ENCODE measurements at regions not wholly inside any gene's neighbourhood (a gene's known extent, or its start where the extent isn't known, plus 50 kb on each side); places are given as distances from the start of the nearest gene placed in this dataset.

GRCh38 chr3:94303897-94304296, 241.0 kb downstream of the NSUN3 start:
- Histone ChIP-seq H3K9me3 (ENCODE audit: control extremely low read depth in 1 of 3, control insufficient read depth in 2 of 3, insufficient read depth in 1 of 3, low read length in 2 of 3) (no peaks in the 10 kb centered on the region), H3K27me3 (replicated peaks in 1 of 4; ENCODE audit: control extremely low read depth in 1 of 4, control insufficient read depth in 3 of 4, insufficient read depth in 4 of 4, low read length in 3 of 4) (no peaks in the 10 kb centered on the region), H3K36me3 (replicated peaks in 1 of 2; ENCODE audit: control extremely low read depth in 1 of 2, control insufficient read depth in 1 of 2, extremely low read depth in 1 of 2, insufficient read depth in 2 of 2, low read length in 1 of 2) (no peaks in the 10 kb centered on the region), H3K4me3 (ENCODE audit: control extremely low read depth in 1 of 5, extremely low read depth in 1 of 5, insufficient read depth in 1 of 5, low read depth in 2 of 5, low read length in 4 of 5) (no peak overlapping the region), H3K9ac (ENCODE audit: low read length) (no peak overlapping the region), H3K4me2 (replicated peaks; ENCODE audit: low read depth, low read length, poor library complexity, severe bottlenecking) (no peak overlapping the region), H4K20me1 (ENCODE audit: control insufficient read depth, insufficient read depth, low read length, poor library complexity, severe bottlenecking) (no peaks in the 10 kb centered on the region), H3K27ac (ENCODE audit: low read length in 2 of 2) (no peak overlapping the region), H3K4me1 (ENCODE audit: control insufficient read depth in 2 of 2, insufficient read depth in 2 of 2, low read length in 2 of 2) (no peaks in the 10 kb centered on the region), H3K79me2 (ENCODE audit: control insufficient read depth, insufficient read depth, low read length) (no peaks in the 10 kb centered on the region), H2AFZ (ENCODE audit: insufficient read depth, low read depth, low read length, poor library complexity, severe bottlenecking) (no peak overlapping the region)
- Mint-ChIP-seq H3K27me3 (no peaks in the 10 kb centered on the region), H3K9me3 (ENCODE audit: insufficient read depth) (no peaks in the 10 kb centered on the region), H3K4me1 (no peaks in the 10 kb centered on the region), H3K4me3 (no peak overlapping the region), H3K27ac (no peak overlapping the region)
- WGBS (ENCODE audit: insufficient coverage), result 100% methylated on average over 2 of the region's 3 CpGs
- TF ChIP-seq CTCF (IDR thresholded peaks at IDR 0.05), result no peak
- TF ChIP-seq EZH2 (IDR thresholded peaks at IDR 0.05; ENCODE audit: borderline replicate concordance, insufficient read depth, low read depth, low read length, poor library complexity, severe bottlenecking), result no peak
- DNase-seq (no peak), ATAC-seq (ENCODE audit: low read depth) (no peak)
- intact Hi-C loops (cut with micrococcal nuclease), result no loop called here
- CTCF ChIA-PET, result no interaction called here
- POLR2A ChIA-PET, result no interaction called here

- DNase-seq, result no peak
- H3K27ac Mint-ChIP-seq, result no peak overlapping the region
Observed at GRCh38 chr3:94304954-94305353, 242.1 kb downstream of the NSUN3 start.

More at GRCh38 chr3:94304954-94305353, 242.1 kb downstream of the NSUN3 start:
- Histone ChIP-seq H2AFZ (ENCODE audit: insufficient read depth, low read depth, low read length, poor library complexity, severe bottlenecking) (no peak overlapping the region), H3K4me3 (ENCODE audit: control extremely low read depth in 1 of 5, extremely low read depth in 1 of 5, insufficient read depth in 1 of 5, low read depth in 2 of 5, low read length in 4 of 5) (no peak overlapping the region), H3K9me3 (ENCODE audit: control extremely low read depth in 1 of 3, control insufficient read depth in 2 of 3, insufficient read depth in 1 of 3, low read length in 2 of 3) (no peaks in the 10 kb centered on the region), H3K79me2 (ENCODE audit: control insufficient read depth, insufficient read depth, low read length) (no peaks in the 10 kb centered on the region), H3K4me1 (ENCODE audit: control insufficient read depth in 2 of 2, insufficient read depth in 2 of 2, low read length in 2 of 2) (no peaks in the 10 kb centered on the region), H4K20me1 (ENCODE audit: control insufficient read depth, insufficient read depth, low read length, poor library complexity, severe bottlenecking) (no peaks in the 10 kb centered on the region), H3K27ac (ENCODE audit: low read length in 2 of 2) (no peak overlapping the region), H3K4me2 (replicated peaks; ENCODE audit: low read depth, low read length, poor library complexity, severe bottlenecking) (no peak overlapping the region), H3K9ac (ENCODE audit: low read length) (no peak overlapping the region), H3K36me3 (replicated peaks in 1 of 2; ENCODE audit: control extremely low read depth in 1 of 2, control insufficient read depth in 1 of 2, extremely low read depth in 1 of 2, insufficient read depth in 2 of 2, low read length in 1 of 2) (no peaks in the 10 kb centered on the region), H3K27me3 (replicated peaks in 1 of 4; ENCODE audit: control extremely low read depth in 1 of 4, control insufficient read depth in 3 of 4, insufficient read depth in 4 of 4, low read length in 3 of 4) (no peaks in the 10 kb centered on the region)
- ChIA-PET POLR2A (no interaction called here), CTCF (no interaction called here)
- ATAC-seq (ENCODE audit: low read depth), result no peak
- TF ChIP-seq CTCF (IDR thresholded peaks at IDR 0.05) (no peak), EZH2 (IDR thresholded peaks at IDR 0.05; ENCODE audit: borderline replicate concordance, insufficient read depth, low read depth, low read length, poor library complexity, severe bottlenecking) (no peak)
- Mint-ChIP-seq H3K4me3 (no peak overlapping the region), H3K27me3 (no peaks in the 10 kb centered on the region), H3K4me1 (no peaks in the 10 kb centered on the region), H3K9me3 (ENCODE audit: insufficient read depth) (peaks cover 2% of the 10 kb centered on the region)
- intact Hi-C loops (cut with micrococcal nuclease), result no loop called here
- 100% methylated on average over 1 of the region's 5 CpGs for WGBS (ENCODE audit: insufficient coverage)

Measured in B cell (primary cell).